T-helper 2 cell (primary cell): ENCODE measurements at regions not wholly inside any gene's neighbourhood (a gene's known extent, or its start where the extent isn't known, plus 50 kb on each side); places are given as distances from the start of the nearest gene placed in this dataset.

Experiments used
- DNase-seq, 5 experiments: peaks; one replicate each; pipeline versions ENCODE4 v3.0.0 to v3.0.0-alpha.2; 2012 to 2022

DNA sequence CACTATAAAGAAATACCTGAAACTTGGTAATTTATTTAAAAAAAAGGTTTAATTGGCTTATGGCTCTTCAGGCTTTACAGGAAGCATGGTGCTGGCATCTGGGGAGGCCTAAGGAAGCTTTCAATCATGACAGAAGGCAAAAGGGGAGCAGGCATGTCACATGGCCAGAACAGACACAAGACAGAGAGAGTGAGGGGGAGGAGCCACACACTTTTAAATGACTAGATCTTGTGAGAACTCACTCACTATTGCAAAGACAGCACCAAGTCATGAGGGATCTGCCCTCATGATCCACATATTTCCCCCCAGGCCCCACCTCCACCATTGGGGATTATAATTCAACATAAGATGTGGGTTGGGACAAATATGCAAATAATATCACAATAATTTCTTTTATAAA, 355.6 kb downstream of the DAD1 start:
- no peak for DNase-seq

DNA sequence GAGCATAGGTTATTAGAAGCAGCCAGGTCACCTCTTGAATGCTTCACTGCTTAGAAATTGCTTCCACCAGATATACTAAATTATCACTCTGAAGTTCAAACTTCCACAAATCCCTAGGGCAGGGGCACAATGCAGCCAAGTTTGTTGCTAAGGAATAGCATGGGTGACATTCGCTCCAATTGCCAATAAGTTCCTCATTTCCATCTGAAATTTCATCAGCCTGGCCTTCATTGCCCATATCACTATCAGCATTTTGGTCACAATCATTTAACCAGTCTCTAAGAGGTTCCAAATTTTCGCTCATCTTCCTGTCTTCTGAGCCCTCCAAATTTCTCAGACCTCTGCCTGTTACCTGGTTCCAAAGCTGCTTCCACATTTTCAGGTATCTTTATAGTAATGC, 356.1 kb downstream of the DAD1 start:
- no peak for DNase-seq

- DNase-seq = no peak
Observed at GRCh38 chr14:22232486-22232885, 356.5 kb downstream of the DAD1 start.

GRCh38 chr14:22231018-22231417, 358.0 kb downstream of the DAD1 start:
- peak in 1 of 5 experiments; percentile 62 for DNase-seq

- no peak for DNase-seq
Observed at GRCh38 chr14:22230517-22230916, 358.5 kb downstream of the DAD1 start.

GRCh38 chr14:22227084-22227483, 361.9 kb downstream of the DAD1 start:
- DNase-seq = no peak

DNA sequence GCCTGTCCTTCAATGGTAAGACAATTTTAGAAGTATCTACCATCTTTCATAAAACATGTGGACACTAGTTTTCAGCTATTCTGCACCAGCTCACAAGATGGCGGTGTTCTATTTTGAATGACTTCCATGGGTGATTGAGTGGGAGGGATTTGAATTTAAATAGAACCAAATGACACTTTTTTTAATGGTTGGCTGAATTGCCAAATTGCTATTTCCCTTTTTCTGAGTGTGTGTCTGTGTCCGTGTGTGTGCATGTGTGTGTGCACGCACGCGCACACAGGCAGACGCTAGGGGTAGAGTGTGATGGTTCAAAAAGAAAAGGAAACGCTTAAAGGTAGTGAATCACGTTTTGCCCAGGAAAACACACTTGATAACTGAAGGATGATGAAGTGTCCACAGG, 362.6 kb downstream of the DAD1 start:
- DNase-seq = peak in 3 of 5 experiments; percentile 1 to 74 (median 3)

DNA sequence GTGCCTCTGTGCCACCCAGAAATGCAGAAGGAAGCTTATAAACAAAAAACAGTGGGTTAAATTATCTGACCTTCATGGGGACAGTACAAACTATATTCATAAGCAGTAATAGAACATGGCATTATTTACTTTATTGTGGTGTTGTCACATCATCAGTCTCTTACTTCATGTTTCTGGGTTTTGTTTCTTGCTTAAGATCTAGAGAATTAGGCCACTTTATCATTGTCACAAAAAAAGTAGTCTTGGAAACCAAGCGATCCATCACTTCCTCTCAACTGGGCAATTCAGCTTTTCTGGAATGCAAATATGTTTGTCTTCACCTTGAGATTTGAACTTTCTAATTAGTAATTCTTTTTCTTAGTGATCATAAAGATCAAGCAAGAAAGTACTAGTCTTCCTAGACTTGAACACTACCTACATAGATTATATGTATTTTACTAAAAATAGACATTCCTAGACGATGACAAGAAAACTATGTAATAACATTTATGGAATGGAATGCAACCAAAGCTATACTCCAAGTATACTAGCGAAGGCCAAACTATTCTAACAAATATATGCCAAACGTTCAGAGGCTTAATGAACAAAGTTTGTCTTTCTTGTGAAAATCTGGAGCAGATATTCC, 363.4 kb downstream of the DAD1 start:
- no peak for DNase-seq

DNA sequence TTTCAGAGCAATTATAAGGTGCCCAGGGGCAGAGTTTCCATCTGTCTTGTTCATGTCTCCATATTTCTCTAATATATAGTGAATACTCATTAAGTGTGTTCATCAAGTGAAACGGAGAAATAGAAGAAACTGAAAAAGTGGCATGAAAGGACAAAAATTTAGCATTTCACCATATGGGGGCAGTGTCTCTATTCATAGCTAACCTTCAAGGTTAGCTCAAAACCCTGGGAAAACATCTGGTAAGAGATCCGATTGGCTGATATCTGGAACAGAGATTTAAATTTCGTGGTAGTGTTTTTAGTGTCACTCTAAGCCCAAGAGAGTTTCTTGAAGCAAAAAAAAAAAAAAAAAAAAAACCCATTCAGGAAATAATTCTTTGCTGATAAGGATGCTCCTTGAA, 367.5 kb downstream of the DAD1 start:
- DNase-seq = peak in 1 of 5 experiments; percentile 60

DNA sequence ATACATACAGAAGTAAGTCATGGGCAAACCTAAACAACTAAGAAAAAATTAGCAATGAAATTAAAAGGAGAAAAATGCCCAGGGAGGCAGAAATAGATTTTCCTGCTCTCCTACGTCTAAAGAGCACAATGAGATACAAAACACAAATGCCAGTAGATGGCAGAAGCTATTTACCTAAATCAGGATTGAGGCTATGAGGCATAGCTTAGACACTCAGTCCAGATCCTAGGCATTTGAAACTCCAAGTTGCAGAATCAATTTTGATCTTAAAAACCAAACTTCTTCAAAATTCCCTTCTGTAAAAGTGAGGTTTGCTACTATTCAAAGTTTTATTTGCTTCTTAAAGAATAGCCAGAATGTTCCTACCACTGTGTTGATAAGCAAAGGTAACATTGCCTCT, 368.6 kb downstream of the DAD1 start:
- DNase-seq = no peak

DNA sequence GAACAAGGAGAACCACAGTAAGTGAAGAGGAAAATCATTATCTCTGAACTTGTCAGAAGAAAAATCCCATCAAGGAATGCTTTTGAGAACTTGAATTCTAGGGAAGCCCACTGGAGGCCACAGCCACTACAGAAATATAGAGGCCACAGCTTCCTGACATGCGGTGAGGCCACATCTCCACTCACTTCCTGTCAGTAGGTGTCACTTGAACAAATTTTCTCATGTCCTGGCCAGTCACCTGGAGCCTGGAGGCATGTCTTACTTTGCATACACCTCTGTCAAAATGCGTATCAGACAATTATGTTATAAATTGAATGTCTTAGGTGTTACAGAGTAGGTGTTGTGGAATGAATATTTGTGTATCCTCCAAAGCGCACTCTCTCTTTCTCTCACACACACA, 370.3 kb downstream of the DAD1 start:
- DNase-seq = peak in 1 of 5 experiments; percentile 53

- no peak for DNase-seq
Observed at GRCh38 chr14:22213120-22213519, 375.9 kb downstream of the DAD1 start.

GRCh38 chr14:22210906-22211305, 378.1 kb downstream of the DAD1 start:
- DNase-seq = no peak

DNA sequence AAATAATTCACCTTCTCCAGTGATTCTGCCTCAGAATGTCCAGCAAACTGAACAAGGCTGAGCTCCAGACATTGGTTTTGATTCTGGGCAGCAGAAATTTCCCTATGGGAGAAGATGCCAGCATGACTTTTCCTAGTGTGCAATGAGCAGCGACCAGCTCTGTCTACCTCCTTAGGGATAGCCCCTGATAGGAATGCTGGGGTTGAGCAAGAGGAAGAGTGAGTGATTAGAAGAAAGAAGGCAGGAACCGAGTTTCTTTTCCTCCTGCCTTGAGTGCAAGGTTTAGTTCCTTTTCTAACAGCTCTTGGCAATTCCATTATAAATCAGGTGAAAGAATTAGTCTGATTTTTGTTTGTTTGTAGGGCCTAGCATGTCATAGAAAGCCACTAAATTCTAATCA, 379.0 kb downstream of the DAD1 start:
- DNase-seq = no peak

DNA sequence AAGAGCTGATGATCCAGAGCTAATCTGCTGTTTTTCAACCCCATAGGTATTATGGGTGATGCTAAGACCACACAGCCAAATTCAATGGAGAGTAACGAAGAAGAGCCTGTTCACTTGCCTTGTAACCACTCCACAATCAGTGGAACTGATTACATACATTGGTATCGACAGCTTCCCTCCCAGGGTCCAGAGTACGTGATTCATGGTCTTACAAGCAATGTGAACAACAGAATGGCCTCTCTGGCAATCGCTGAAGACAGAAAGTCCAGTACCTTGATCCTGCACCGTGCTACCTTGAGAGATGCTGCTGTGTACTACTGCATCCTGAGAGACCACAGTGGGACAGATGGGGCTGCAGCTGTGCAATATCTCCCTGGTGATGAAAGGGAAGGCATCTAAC, 386.0 kb downstream of the DAD1 start:
- DNase-seq = no peak

- peak in 1 of 5 experiments; percentile 59 for DNase-seq
Observed at GRCh38 chr14:22202313-22202712, 386.7 kb downstream of the DAD1 start.

DNA sequence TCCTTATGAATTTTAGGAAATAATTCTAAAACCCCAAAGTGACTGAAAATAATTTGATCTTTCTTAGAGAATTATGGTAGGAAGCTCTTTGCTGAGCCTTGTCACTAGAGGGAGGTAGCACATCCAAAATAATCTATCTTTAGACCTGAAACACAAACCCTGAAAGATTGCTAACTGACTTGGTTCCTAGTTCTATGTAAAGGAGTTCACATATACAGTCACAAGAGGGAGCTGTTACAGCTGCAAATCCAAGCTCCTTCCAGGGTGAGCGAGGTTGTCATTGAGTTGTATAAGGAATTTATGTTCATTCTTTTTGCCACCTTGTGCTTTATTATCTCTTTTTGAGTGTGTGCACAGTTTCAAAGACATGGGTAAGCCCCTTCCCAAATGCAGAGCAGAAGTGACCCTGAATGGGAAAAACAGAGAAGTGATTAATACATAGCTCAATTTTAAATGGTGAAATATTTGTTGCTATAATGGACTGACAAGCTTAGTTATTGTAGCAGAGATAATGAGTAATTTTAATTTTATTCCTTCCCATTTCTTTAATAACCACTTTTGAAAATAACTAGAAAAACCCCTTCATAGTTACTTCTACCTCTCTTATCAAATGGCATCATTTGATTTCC, 387.9 kb downstream of the DAD1 start:
- peak in 1 of 5 experiments; percentile 72 for DNase-seq

DNA sequence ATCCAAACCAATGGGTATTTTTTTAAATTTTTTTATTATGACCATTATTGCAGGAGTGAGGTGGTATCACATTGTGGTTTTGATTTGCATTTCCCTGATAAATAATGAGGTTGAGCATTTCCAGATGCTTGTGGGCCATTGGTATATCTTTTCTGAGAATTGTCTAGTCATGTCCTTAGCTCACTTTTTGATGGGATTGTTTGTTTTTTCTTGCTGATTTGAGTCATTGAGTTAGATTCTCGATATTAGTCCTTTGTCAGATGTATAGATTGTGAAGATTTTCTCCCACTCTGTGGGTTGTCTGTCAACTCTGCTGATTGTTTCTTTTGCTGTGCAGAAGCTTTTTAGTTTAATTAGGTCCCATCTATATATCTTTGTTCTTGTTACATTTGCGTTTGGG, 388.9 kb downstream of the DAD1 start:
- DNase-seq = peak in 1 of 5 experiments; percentile 56

DNA sequence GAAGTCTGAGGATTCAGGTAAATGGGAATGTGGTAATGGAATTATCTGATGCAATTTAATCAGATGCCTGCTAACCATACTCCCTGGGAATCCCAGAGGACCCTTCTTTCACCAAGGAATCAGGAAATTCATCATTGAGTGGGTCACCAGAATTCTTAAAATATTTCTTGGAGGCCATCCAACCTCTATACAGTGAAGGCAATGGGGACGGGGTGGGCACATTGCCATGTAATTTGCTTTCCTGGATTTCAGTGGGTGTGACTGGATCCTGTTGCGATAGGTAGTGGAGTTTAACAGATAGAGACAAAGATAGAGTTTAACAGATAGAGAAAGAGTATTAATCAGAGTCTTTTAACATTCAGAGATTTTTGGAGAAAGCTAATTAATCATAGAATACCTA, 394.4 kb downstream of the DAD1 start:
- no peak for DNase-seq

DNA sequence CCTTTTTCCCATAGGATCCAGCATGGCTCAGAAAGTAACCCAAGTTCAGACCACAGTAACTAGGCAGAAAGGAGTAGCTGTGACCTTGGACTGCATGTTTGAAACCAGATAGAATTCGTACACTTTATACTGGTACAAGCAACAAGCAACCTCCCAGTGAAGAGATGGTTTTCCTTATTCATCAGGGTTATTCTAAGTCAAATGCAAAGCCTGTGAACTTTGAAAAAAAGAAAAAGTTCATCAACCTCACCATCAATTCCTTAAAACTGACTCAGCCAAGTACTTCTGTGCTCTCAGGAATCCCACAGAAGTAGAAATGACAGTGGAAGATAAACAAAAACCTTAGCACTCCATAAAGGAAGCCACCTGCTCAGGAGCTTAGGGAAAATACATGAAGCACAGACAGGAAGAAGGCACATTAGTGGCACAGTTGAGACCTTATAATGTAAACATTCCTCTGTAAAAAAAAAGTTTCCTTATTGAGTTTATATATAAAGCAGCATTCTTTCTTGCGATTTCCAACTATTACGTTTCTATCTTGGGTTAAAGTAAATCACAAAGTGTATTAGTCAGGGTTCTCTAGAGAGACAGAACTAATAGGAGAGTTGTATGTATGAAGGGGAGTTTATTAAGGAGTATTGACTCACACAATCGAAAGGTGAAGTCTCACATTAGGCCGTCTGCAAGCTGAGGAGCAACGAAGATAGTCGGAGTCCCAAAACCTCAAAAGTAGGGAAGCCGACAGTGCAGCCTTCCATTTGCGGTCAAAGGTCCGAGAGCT, 398.4 kb downstream of the DAD1 start:
- no peak for DNase-seq

DNA sequence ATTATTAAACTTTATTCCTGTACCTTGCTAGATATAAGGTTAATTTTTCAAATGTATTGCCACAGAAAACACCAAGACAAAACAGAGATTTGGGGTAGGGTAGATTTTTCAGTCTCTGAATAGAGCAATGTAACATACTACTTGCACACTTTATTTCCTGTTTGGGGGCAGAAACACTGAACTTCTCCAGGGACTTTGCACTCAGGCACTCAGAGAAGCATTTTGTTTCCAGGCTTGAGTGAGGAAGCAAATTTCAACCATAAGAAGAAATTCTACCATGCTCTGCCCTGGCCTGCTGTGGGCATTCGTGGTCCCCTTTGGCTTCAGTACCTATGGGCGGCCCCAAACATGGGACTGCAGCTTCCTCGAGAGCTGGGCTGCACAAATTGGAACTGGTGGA, 399.1 kb downstream of the DAD1 start:
- no peak for DNase-seq

DNA sequence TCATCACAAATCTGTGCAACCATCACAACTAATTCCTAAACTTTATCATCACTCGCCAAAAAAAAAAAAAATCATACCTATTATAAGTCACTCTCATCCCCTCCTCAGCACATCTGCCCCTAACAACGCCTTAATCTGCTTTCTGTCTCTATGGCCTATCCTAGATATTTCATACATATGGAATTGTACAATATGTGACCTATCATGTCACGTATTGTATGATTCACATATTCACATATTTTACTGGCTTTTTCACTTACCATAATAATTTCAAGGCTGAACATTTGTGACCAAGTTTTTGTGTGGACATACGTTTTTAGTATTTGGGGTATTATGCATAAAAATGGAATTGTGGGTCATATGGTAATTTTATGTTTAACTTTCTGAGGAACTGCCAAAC, 400.7 kb downstream of the DAD1 start:
- no peak for DNase-seq

DNA sequence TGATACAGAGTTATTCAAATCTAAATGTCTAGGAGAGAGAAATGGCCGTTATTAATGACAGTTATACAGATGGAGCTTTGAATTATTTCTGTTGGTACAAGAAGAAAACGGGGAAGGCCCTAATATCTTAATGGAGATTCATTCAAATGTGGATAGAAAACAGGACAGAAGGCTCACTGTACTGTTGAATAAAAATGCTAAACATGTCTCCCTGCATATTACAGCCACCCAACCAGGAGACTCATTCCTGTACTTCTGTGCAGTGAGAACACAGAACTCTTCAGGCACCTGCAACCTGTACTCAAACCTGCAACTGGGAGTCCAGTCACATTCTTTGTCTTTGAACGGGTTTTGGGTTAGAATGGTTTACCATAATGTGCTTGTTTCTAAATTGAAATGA, 403.2 kb downstream of the DAD1 start:
- DNase-seq = no peak

DNA sequence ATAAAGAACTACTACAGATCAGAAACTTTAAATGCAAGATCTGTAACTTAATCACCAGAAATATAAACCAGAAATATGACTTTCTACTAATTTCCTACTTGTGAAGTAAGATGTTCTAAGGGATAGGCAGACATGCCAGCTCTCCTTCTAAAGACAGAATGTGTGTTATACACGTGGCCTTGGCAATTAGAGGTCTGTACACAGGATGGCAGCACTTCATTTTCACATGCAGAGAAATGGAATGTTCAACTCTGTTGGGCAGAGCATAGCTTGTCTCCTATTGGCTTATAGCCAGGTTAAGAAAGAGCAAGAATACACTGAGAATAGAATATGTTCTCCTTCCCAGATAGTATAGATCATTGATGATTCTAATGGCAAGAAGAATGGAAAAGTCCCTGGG, 403.8 kb downstream of the DAD1 start:
- no peak for DNase-seq
